Gastroesophageal sphincter (tissue), 4 donors: ENCODE measurements at regions not wholly inside any gene's neighbourhood (a gene's known extent, or its start where the extent isn't known, plus 50 kb on each side); places are given as distances from the start of the nearest gene placed in this dataset.

Experiments used
- ATAC-seq: fragments of 150-250 bp; one replicate; pipeline ENCODE4 v1.9.1; 2016; ENCODE audit warnings: mild to moderate bottlenecking, moderate library complexity
- H3K27ac ChIP-seq, 4 donors: fragments of 200-600 bp; sonication (generic) in 3 of 4; 1 replicate in 3 of 4; 2 replicates in 1 of 4; pipeline ENCODE4 v1.5.1; 2016 to 2019
- H3K27me3 ChIP-seq: fragments of 200-600 bp; sonication (generic); one replicate; pipeline ENCODE4 v1.5.1; 2019
- H3K36me3 ChIP-seq, 2 donors: fragments of 200-600 bp; sonication (generic); one replicate each; pipeline ENCODE4 v1.5.1; 2019; ENCODE audit warnings: control low read depth in 1 of 2
- H3K4me1 ChIP-seq, 3 donors: fragments of 200-600 bp; sonication (generic); 1 replicate in 2 of 3; 2 replicates in 1 of 3; pipeline ENCODE4 v1.5.1; 2016 to 2019; ENCODE audit warnings: control low read depth in 2 of 3
- H3K4me3 ChIP-seq, 2 donors: fragments of 200-600 bp; sonication (generic); one replicate each; pipeline ENCODE4 v1.5.1; 2019; ENCODE audit warnings: mild to moderate bottlenecking in 1 of 2, moderate library complexity in 1 of 2
- H3K9me3 ChIP-seq, 3 donors: fragments of 200-600 bp; sonication (generic); one replicate each; pipeline ENCODE4 v1.5.1; 2017 to 2019; ENCODE audit warnings: control low read depth in 2 of 3
- CTCF ChIP-seq, 4 experiments: fragments of 200-600 bp in 2 of 4; fragments of 450-650 bp in 2 of 4; sonication (generic) in 1 of 4; IDR thresholded peaks; one replicate each; pipeline ENCODE4 v1.5.1; 2017 to 2019; ENCODE audit warnings: antibody characterized with exemption in 4 of 4, mild to moderate bottlenecking in 2 of 4, moderate library complexity in 2 of 4
- EP300 ChIP-seq: sonication (generic); formaldehyde crosslinking; IDR thresholded peaks from one replicate; pipeline ENCODE4 v1.6.1; 2017; ENCODE audit warnings: antibody characterized with exemption, mild to moderate bottlenecking
- POLR2A ChIP-seq, 2 donors: fragments of 450-650 bp; IDR thresholded peaks; one replicate each; pipeline ENCODE4 v1.6.1; 2017; ENCODE audit warnings: antibody characterized with exemption in 2 of 2, mild to moderate bottlenecking in 2 of 2, moderate library complexity in 1 of 2
- POLR2AphosphoS5 ChIP-seq: sonication (generic); formaldehyde crosslinking; IDR thresholded peaks from one replicate; pipeline ENCODE4 v1.6.1; 2017; ENCODE audit warnings: antibody characterized with exemption
- WGBS, 2 donors: methylation state at CpG; one replicate each; pipeline ENCODE4 v1.1.5; 2018; ENCODE audit warnings: low coverage in 1 of 2; 5-methylcytosine and 5-hydroxymethylcytosine counted together

GRCh38 chr3:39000008-39000450 lies 51.7 kb downstream of the SCN11A start:
- TF ChIP-seq CTCF (IDR thresholded peaks at IDR 0.05) (peak in 3 of 4 experiments; percentile 7 to 44 (median 18)), POLR2A (IDR thresholded peaks at IDR 0.05) (no peak), POLR2AphosphoS5 (no peak), EP300 (no peak)
- Histone ChIP-seq H3K27ac (no peak overlapping the region), H3K4me1 (no peaks in the 10 kb centered on the region), H3K9me3 (no peaks in the 10 kb centered on the region), H3K27me3 (no peaks in the 10 kb centered on the region), H3K36me3 (no peaks in the 10 kb centered on the region), H3K4me3 (no peak overlapping the region)
- ATAC-seq, result no peak
- WGBS, 2 donors, result 14 to 33% methylated on average over 1 of the region's 1 CpG

GRCh38 chr3:38998086-38998485 lies 53.7 kb downstream of the SCN11A start:
- peaks cover 4% of the 10 kb centered on the region for H3K27me3 ChIP-seq
- no peak for ATAC-seq
- no peaks in the 10 kb centered on the region for H3K36me3 ChIP-seq
- H3K27ac ChIP-seq, result no peak overlapping the region
- H3K4me3 ChIP-seq, result no peak overlapping the region
- no peaks in the 10 kb centered on the region for H3K9me3 ChIP-seq
- no peaks in the 10 kb centered on the region for H3K4me1 ChIP-seq
- 38 to 40% methylated on average over 3 of the region's 3 CpGs for WGBS, 2 donors
- no peak for TF ChIP-seq CTCF (IDR thresholded peaks at IDR 0.05)
- no peak for TF ChIP-seq POLR2A (IDR thresholded peaks at IDR 0.05)
- no peak for TF ChIP-seq EP300
- TF ChIP-seq POLR2AphosphoS5, result no peak

DNA sequence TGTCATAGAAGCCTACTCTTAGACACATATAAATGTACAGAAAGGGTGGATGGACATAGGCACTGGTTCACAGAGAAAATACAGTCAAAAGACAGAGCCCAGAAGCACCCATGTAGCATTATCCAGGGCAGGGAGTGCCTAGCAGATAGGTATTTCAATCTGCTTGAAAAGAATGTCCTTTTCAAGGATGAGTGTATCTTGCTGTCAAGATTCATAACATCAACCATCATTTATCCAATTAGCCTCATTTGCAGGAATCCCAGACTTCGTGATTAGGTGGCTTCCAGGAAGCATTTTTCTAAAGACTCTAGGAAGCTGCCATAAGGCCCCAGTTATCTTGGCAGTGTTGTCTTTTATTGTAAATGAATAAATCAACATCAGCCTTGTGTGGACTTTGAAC lies 55.6 kb downstream of the SCN11A start:
- no peak for ATAC-seq
- H3K36me3 ChIP-seq, result no peaks in the 10 kb centered on the region
- H3K9me3 ChIP-seq, result no peaks in the 10 kb centered on the region
- H3K27ac ChIP-seq, result no peak overlapping the region
- no peaks in the 10 kb centered on the region for H3K4me1 ChIP-seq
- WGBS, 2 donors, result 36 to 100% methylated on average over 1 of the region's 1 CpG
- H3K27me3 ChIP-seq, result peaks cover 4% of the 10 kb centered on the region
- no peak for TF ChIP-seq POLR2AphosphoS5
- TF ChIP-seq POLR2A (IDR thresholded peaks at IDR 0.05), result no peak
- no peak for TF ChIP-seq EP300
- no peak for TF ChIP-seq CTCF (IDR thresholded peaks at IDR 0.05)
- no peak overlapping the region for H3K4me3 ChIP-seq

GRCh38 chr3:38994251-38994650 lies 57.5 kb downstream of the SCN11A start:
- H3K36me3 ChIP-seq, result no peaks in the 10 kb centered on the region
- WGBS, 2 donors, result 40 to 62% methylated on average over 3 of the region's 3 CpGs
- no peak overlapping the region for H3K27ac ChIP-seq
- no peak overlapping the region for H3K4me3 ChIP-seq
- no peaks in the 10 kb centered on the region for H3K4me1 ChIP-seq
- TF ChIP-seq EP300, result no peak
- TF ChIP-seq POLR2AphosphoS5, result no peak
- no peak for TF ChIP-seq CTCF (IDR thresholded peaks at IDR 0.05)
- TF ChIP-seq POLR2A (IDR thresholded peaks at IDR 0.05), result no peak
- no peaks in the 10 kb centered on the region for H3K9me3 ChIP-seq
- H3K27me3 ChIP-seq, result peaks cover 14% of the 10 kb centered on the region
- ATAC-seq, result no peak

GRCh38 chr3:38992117-38992760 lies 59.5 kb downstream of the SCN11A start:
- H3K36me3 ChIP-seq, result no peaks in the 10 kb centered on the region
- 75 to 78% methylated on average over 3 to 4 of the region's 4 CpGs for WGBS, 2 donors
- no peak overlapping the region for H3K4me3 ChIP-seq
- no peak for ATAC-seq
- H3K27me3 ChIP-seq, result peaks cover 14% of the 10 kb centered on the region
- no peak overlapping the region for H3K27ac ChIP-seq
- TF ChIP-seq EP300 (no peak), POLR2AphosphoS5 (no peak), CTCF (IDR thresholded peaks at IDR 0.05) (no peak), POLR2A (IDR thresholded peaks at IDR 0.05) (no peak)
- no peaks in the 10 kb centered on the region for H3K4me1 ChIP-seq
- H3K9me3 ChIP-seq, result no peaks in the 10 kb centered on the region
